K562 (cell line): ENCODE measurements at regions not wholly inside any gene's neighbourhood (a gene's known extent, or its start where the extent isn't known, plus 50 kb on each side); places are given as distances from the start of the nearest gene placed in this dataset.
"Not testable (repeated sequence)": the region's sequence is repeated elsewhere in the genome, so short reads cannot be mapped to it uniquely, and the experiment has no call there.

Source experiments
- CAMTA2 ChIP-seq: fragments of 250-450 bp; sonication (Bioruptor Pico); conservative IDR thresholded peaks from 2 replicates; pipeline ENCODE4 v1.5.1; 2022
- EGR1 ChIP-seq: fragments of 450-650 bp; conservative IDR thresholded peaks from 2 replicates; pipeline ENCODE4 v1.6.1; 2017; ENCODE audit warnings: mild to moderate bottlenecking
- ELF2 ChIP-seq: fragments of 250-450 bp; sonication (Bioruptor Pico); IDR thresholded peaks from 2 replicates; pipeline ENCODE4 v1.5.0; 2021; ENCODE audit warnings: mild to moderate bottlenecking
- EZH2 ChIP-seq: IDR thresholded peaks from 2 replicates; pipeline ENCODE4 v1.6.1; 2012; ENCODE audit warnings: low read depth, mild to moderate bottlenecking, inconsistent platforms, low read length, borderline replicate concordance
- MYC ChIP-seq, 2 experiments: fragments of 250-450 bp in 1 of 2; sonication (Bioruptor Pico) in 1 of 2; IDR thresholded peaks; 2 replicates each; pipeline versions ENCODE4 v1.5.1 to v1.6.1; 2012 to 2021; ENCODE audit warnings: low read depth in 2 of 2, borderline replicate concordance in 1 of 2, improper control_type of control experiment in 1 of 2, low read length in 1 of 2, mild to moderate bottlenecking in 1 of 2, moderate library complexity in 1 of 2
- SP2 ChIP-seq: IDR thresholded peaks from 2 replicates; pipeline ENCODE4 v1.6.1; 2011; ENCODE audit warnings: mild to moderate bottlenecking, low read depth, low read length, moderate library complexity; ENCODE audit not compliant: poor library complexity, severe bottlenecking; ENCODE audit errors: extremely low read depth
- USF2 ChIP-seq: sonication (generic); formaldehyde crosslinking; IDR thresholded peaks from 2 replicates; pipeline ENCODE4 v1.5.0; 2020; ENCODE audit warnings: missing genetic modification reagents
- TF ChIP-seq, protein P1 (sequence below), 3 experiments: fragments of 200-800 bp in 1 of 3; fragments of 250-450 bp in 1 of 3; fragments of 450-650 bp in 1 of 3; sonication (Bioruptor Pico) in 1 of 3; sonication (Bioruptor generic) in 1 of 3; formaldehyde crosslinking in 1 of 3; IDR thresholded peaks; 2 replicates each; pipeline versions ENCODE4 v1.6.1 to v1.8.0; 2016 to 2022; ENCODE audit warnings: mild to moderate bottlenecking in 2 of 3, missing genetic modification characterization in 2 of 3, missing compliant biosample characterization in 1 of 3, moderate library complexity in 1 of 3
- TF ChIP-seq, protein P2 (sequence below), 3 experiments: IDR thresholded peaks in 2 of 3; conservative IDR thresholded peaks in 1 of 3; 2 replicates each; pipeline ENCODE4 v1.5.1; 2011 to 2012; ENCODE audit warnings: low read length in 3 of 3, mild to moderate bottlenecking in 3 of 3, control low read depth in 2 of 3, improper control_type of control experiment in 1 of 3, inconsistent platforms in 1 of 3, low read depth in 1 of 3, mixed read lengths in 1 of 3, moderate library complexity in 1 of 3; ENCODE audit not compliant: insufficient read depth in 2 of 3

- not testable (repeated sequence) for TF ChIP-seq CAMTA2 (CRISPR knock-in tag); MYC (IDR thresholded peaks at IDR 0.05; ENCODE audit: low read depth, low read length); MYC (CRISPR knock-in tag; IDR thresholded peaks at IDR 0.05; ENCODE audit: borderline replicate concordance, low read depth); ELF2; SP2; EZH2; USF2 (CRISPR knock-in tag); EGR1
- TF ChIP-seq, protein P1, sequence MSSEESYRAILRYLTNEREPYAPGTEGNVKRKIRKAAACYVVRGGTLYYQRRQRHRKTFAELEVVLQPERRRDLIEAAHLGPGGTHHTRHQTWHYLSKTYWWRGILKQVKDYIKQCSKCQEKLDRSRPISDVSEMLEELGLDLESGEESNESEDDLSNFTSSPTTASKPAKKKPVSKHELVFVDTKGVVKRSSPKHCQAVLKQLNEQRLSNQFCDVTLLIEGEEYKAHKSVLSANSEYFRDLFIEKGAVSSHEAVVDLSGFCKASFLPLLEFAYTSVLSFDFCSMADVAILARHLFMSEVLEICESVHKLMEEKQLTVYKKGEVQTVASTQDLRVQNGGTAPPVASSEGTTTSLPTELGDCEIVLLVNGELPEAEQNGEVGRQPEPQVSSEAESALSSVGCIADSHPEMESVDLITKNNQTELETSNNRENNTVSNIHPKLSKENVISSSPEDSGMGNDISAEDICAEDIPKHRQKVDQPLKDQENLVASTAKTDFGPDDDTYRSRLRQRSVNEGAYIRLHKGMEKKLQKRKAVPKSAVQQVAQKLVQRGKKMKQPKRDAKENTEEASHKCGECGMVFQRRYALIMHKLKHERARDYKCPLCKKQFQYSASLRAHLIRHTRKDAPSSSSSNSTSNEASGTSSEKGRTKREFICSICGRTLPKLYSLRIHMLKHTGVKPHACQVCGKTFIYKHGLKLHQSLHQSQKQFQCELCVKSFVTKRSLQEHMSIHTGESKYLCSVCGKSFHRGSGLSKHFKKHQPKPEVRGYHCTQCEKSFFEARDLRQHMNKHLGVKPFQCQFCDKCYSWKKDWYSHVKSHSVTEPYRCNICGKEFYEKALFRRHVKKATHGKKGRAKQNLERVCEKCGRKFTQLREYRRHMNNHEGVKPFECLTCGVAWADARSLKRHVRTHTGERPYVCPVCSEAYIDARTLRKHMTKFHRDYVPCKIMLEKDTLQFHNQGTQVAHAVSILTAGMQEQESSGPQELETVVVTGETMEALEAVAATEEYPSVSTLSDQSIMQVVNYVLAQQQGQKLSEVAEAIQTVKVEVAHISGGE (CRISPR knock-in tag; IDR thresholded peaks at IDR 0.05), result not testable (repeated sequence)
- TF ChIP-seq, protein P2, sequence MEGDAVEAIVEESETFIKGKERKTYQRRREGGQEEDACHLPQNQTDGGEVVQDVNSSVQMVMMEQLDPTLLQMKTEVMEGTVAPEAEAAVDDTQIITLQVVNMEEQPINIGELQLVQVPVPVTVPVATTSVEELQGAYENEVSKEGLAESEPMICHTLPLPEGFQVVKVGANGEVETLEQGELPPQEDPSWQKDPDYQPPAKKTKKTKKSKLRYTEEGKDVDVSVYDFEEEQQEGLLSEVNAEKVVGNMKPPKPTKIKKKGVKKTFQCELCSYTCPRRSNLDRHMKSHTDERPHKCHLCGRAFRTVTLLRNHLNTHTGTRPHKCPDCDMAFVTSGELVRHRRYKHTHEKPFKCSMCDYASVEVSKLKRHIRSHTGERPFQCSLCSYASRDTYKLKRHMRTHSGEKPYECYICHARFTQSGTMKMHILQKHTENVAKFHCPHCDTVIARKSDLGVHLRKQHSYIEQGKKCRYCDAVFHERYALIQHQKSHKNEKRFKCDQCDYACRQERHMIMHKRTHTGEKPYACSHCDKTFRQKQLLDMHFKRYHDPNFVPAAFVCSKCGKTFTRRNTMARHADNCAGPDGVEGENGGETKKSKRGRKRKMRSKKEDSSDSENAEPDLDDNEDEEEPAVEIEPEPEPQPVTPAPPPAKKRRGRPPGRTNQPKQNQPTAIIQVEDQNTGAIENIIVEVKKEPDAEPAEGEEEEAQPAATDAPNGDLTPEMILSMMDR (IDR thresholded peaks at IDR 0.05 in 2 of 3, conservative IDR thresholded peaks at IDR 0.05 in 1 of 3; ENCODE audit: insufficient read depth in 2 of 3, low read depth in 1 of 3, low read length in 3 of 3), result not testable (repeated sequence)
These were observed 485.6 kb downstream of the ACTR3B start for GRCh38 chr7:153245136-153245535.
